BLaER1 treated with 17β-estradiol and CSF1 and Interleukin-3, amounts not matched to agents 10 nM and 100 nM (cell line): ENCODE measurements at regions not wholly inside any gene's neighbourhood (a gene's known extent, or its start where the extent isn't known, plus 50 kb on each side); places are given as distances from the start of the nearest gene placed in this dataset.

Experiments used
- H3K27ac ChIP-seq, 11 experiments: shearing (Covaris generic); formaldehyde crosslinking; 2 replicates each; pipeline ENCODE4 v1.8.1; 2022
- H3K27me3 ChIP-seq, 11 experiments: shearing (Covaris generic); formaldehyde crosslinking; 2 replicates each; pipeline ENCODE4 v1.8.1; 2022
- H3K36me3 ChIP-seq, 11 experiments: shearing (Covaris generic); formaldehyde crosslinking; 2 replicates each; pipeline ENCODE4 v1.8.1; 2022
- H3K4me1 ChIP-seq, 10 experiments: shearing (Covaris generic); formaldehyde crosslinking; 2 replicates each; pipeline ENCODE4 v1.8.1; 2022
- H3K4me2 ChIP-seq, 11 experiments: shearing (Covaris generic); formaldehyde crosslinking; 2 replicates each; pipeline ENCODE4 v1.8.1; 2022
- H3K4me3 ChIP-seq, 10 experiments: shearing (Covaris generic); formaldehyde crosslinking; 2 replicates each; pipeline ENCODE4 v1.8.1; 2022
- H3K9ac ChIP-seq, 11 experiments: shearing (Covaris generic); formaldehyde crosslinking; 2 replicates each; pipeline ENCODE4 v1.8.1; 2022
- H3K9me3 ChIP-seq, 11 experiments: shearing (Covaris generic); formaldehyde crosslinking; replicated peaks in 1 of 11; 2 replicates each; pipeline ENCODE4 v1.8.1; 2022
- H4K20me1 ChIP-seq, 11 experiments: shearing (Covaris generic); formaldehyde crosslinking; 2 replicates each; pipeline ENCODE4 v1.8.1; 2022
- Cebpa-rat ChIP-seq, 11 experiments: shearing (Covaris generic); IDR thresholded peaks; 2 replicates each; pipeline ENCODE4 v1.8.1; 2022

DNA sequence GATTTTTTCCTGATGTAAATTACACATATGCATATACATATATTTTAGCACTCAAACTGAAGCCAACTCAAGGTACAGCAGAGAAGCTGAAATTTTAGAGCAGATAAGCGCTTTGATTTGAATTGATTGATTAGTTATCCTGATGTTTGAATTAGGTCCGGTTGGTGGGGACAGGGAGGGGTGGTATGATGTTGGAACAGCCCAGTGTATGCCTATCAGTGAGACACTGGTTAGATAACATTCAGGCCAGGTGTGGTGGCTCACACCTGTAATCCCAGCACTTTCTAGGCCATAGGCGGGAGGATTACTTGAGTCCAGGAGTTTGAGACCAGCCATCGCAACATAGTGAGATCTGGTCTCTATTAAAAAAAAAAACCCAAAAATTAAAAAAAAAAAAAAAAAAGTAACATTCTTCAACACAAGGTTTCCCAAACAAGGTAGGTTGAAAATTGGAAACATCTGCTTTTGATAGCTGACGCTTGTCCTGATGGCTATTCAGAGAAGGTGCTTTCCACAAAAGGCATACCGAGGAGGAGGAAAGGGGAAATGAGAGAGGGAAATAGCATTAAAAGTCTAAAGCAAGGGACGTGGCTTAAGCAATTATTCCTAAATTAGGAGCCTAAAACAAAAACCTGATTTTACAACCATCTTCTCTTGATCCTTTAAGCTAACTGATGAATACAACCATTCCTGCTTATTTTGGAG, 288.4 kb upstream of the JARID2 start:
- Histone ChIP-seq H3K27ac (no peak overlapping the region), H3K4me2 (peak overlapping the region in 5 of 11 experiments; percentile 16 to 62 (median 46); a peak in 8 of 22 replicates), H3K36me3 (no peaks in the 10 kb centered on the region), H4K20me1 (no peaks in the 10 kb centered on the region), H3K4me1 (peaks cover 13 to 54% (median 30%) of the 10 kb centered on the region in 10 experiments; a peak in 19 of 20 replicates), H3K9ac (no peak overlapping the region), H3K9me3 (peaks cover 0 to 10% (median 0%) of the 10 kb centered on the region in 11 experiments; a peak in 3 of 22 replicates), H3K27me3 (no peaks in the 10 kb centered on the region), H3K4me3 (no peak overlapping the region)
- no peak for TF ChIP-seq Cebpa-rat (IDR thresholded peaks at IDR 0.05)

DNA sequence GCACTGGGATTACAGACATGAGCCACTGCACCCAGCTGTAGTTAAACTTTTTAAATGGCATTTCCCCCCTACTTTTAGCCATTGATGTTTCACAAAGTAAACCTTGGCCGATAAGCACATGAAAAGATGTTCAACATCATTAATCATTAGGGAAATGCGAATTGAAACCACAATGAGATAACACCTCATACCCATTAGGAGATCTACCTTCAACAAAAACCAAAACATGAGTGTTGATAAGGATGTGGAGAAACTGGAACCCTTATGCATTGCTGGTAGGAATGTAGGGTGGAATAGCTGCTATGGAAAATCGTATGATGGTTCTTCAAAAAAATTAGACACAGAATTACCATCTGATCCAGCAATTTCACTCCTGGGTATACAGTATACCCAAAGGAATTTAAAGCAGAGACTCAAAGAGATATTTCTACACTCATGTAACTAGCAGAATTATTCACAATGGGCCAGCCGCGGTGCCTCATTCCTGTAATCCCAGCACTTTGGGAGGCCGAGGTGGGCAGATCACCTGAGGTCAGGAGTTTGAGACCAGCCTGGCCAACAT, 286.5 kb upstream of the JARID2 start:
- Histone ChIP-seq H3K36me3 (no peaks in the 10 kb centered on the region), H3K9me3 (peaks cover 0 to 10% (median 0%) of the 10 kb centered on the region in 11 experiments; a peak in 3 of 22 replicates), H3K4me2 (no peak overlapping the region), H3K4me1 (peaks cover 7 to 44% (median 22%) of the 10 kb centered on the region in 10 experiments; a peak in 19 of 20 replicates), H4K20me1 (no peaks in the 10 kb centered on the region), H3K9ac (no peak overlapping the region), H3K4me3 (no peak overlapping the region), H3K27me3 (no peaks in the 10 kb centered on the region), H3K27ac (no peak overlapping the region)
- TF ChIP-seq Cebpa-rat (IDR thresholded peaks at IDR 0.05) = no peak

DNA sequence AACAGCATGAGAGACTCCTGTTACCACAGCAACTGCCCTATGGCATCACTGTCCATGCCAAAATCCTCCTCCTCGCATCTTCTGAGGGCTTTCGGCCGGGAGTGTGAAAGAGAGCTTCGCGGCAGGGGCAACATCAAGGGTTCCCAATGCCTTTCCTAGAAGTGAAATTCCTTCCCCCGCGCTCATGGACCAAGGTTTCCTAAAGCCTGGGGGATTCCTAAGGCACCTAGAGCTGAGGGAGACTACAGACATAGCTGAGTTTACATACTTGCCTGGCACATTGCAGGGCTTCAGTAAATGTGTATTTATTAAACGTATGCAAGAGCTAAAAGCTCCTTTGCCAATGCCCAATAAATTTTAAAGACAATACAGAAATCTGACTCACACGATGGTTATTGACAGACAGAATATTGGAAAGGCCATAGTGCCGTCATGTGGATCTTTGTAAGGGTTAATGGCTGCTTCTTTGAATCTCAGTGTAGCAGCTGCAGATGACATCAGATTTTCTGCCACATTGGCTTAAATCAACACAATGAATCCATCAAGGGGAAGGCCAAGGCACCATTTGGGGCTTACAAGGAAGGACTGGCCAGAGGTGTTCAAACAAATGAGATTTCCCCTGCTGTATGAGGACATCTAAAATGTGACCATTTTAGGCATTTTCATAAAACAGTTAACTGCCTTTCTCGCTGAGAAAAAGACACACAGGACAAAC, 281.2 kb upstream of the JARID2 start:
- Histone ChIP-seq H3K9me3 (peaks cover 0 to 14% (median 6%) of the 10 kb centered on the region in 11 experiments; a peak in 7 of 22 replicates), H3K9ac (no peak overlapping the region), H3K4me1 (peaks cover 0 to 10% (median 8%) of the 10 kb centered on the region in 10 experiments; a peak in 8 of 20 replicates), H3K36me3 (no peaks in the 10 kb centered on the region), H3K4me2 (no peak overlapping the region), H3K27ac (no peak overlapping the region), H3K27me3 (no peaks in the 10 kb centered on the region), H4K20me1 (no peaks in the 10 kb centered on the region), H3K4me3 (no peak overlapping the region)
- TF ChIP-seq Cebpa-rat (IDR thresholded peaks at IDR 0.05) = no peak

DNA sequence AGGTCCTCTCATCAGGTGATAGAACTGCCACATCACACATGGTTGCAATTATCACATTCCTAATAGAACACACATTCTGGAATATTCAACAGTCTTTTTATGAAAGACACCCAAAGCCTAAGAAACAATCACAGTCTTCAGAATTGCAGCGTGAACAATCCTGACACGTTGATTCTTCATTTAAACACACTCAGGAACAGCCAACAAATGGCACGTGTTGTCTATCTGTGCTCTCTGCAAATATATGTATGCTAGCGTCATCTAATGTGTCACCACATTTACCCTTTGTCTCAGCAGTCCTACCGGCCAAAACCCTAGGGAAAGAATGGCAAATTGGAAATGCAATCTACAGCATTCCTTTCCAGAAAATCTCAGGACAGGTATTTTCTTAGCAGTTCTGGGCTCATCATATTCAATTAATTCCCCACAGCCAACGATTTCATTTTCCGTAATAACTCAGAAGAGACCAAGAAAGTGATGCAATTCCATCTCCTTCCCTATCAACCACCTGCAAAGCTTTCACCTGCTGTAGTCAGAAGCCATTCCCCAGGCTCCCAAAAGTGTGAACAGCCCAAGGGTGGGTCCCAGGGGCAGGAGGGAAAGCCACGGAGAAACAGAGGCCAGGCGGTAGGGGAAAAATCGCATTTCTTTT, 280.3 kb upstream of the JARID2 start:
- peak in 1 of 11 experiments; percentile 17; a peak in 1 of 22 replicates for TF ChIP-seq Cebpa-rat (IDR thresholded peaks at IDR 0.05)
- H3K9ac ChIP-seq = no peak overlapping the region
- H3K4me1 ChIP-seq = peaks cover 0 to 10% (median 8%) of the 10 kb centered on the region in 10 experiments; a peak in 8 of 20 replicates
- H3K27ac ChIP-seq = no peak overlapping the region
- H4K20me1 ChIP-seq = no peaks in the 10 kb centered on the region
- H3K4me3 ChIP-seq = no peak overlapping the region
- H3K27me3 ChIP-seq = no peaks in the 10 kb centered on the region
- H3K4me2 ChIP-seq = no peak overlapping the region
- H3K9me3 ChIP-seq = peaks cover 0 to 14% (median 6%) of the 10 kb centered on the region in 11 experiments; a peak in 7 of 22 replicates
- no peaks in the 10 kb centered on the region for H3K36me3 ChIP-seq

GRCh38 chr6:14966096-14966905, 279.6 kb upstream of the JARID2 start:
- Histone ChIP-seq H3K9ac (no peak overlapping the region), H3K4me1 (peaks cover 0 to 10% (median 8%) of the 10 kb centered on the region in 10 experiments; a peak in 8 of 20 replicates), H3K4me3 (no peak overlapping the region), H3K36me3 (no peaks in the 10 kb centered on the region), H3K4me2 (no peak overlapping the region), H3K27me3 (no peaks in the 10 kb centered on the region), H4K20me1 (no peaks in the 10 kb centered on the region), H3K9me3 (peaks cover 0 to 14% (median 6%) of the 10 kb centered on the region in 11 experiments; a peak in 7 of 22 replicates), H3K27ac (no peak overlapping the region)
- 0 out of 22 replicates have a peak, but pooled peaks of 1 of the 11 experiments have one; percentile 0 for TF ChIP-seq Cebpa-rat (IDR thresholded peaks at IDR 0.05)

GRCh38 chr6:14966906-14967711, 278.8 kb upstream of the JARID2 start:
- Histone ChIP-seq H3K36me3 (no peaks in the 10 kb centered on the region), H3K4me3 (no peak overlapping the region), H3K4me1 (peaks cover 0 to 8% (median 5%) of the 10 kb centered on the region in 10 experiments; a peak in 7 of 20 replicates), H4K20me1 (no peaks in the 10 kb centered on the region), H3K9ac (no peak overlapping the region), H3K27me3 (no peaks in the 10 kb centered on the region), H3K4me2 (peak overlapping the region in 1 of 11 experiments; percentile 42; a peak in 1 of 22 replicates), H3K9me3 (peaks cover 0 to 14% (median 6%) of the 10 kb centered on the region in 11 experiments; a peak in 7 of 22 replicates), H3K27ac (no peak overlapping the region)
- no peak for TF ChIP-seq Cebpa-rat (IDR thresholded peaks at IDR 0.05)

DNA sequence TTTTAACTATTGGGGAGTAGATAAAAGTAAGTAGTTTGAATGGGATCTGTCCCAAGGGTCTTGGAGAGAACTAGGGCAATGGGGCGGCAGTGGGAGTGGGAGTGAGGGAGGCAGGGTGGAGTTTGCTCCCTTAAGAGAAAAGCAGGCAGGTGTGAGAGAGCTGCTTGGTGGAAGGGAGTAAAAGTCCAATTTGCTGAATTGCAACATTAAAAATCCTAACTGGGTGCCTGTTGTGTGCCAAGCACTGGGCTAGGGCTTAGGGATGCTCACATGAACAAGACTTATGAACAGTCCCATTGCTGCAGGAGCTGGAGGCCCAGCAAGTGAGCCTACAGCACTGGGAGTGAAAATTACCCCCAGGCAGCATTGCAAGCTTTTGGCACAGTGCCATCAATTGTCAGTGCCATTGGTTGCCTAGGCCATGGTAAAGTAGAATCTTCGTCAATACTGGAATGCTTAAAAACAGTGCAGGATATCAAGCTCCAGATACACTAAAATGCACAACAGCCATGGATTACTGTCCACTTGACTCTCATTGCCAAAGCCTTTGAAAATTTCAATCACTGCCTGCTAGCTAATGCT, 277.7 kb upstream of the JARID2 start:
- Histone ChIP-seq H3K9me3 (peaks cover 0 to 14% (median 6%) of the 10 kb centered on the region in 11 experiments; a peak in 7 of 22 replicates), H4K20me1 (no peaks in the 10 kb centered on the region), H3K27me3 (no peaks in the 10 kb centered on the region), H3K9ac (no peak overlapping the region), H3K36me3 (no peaks in the 10 kb centered on the region), H3K4me2 (no peak overlapping the region), H3K4me1 (peaks cover 0 to 8% (median 0%) of the 10 kb centered on the region in 10 experiments; a peak in 3 of 20 replicates), H3K4me3 (no peak overlapping the region), H3K27ac (no peak overlapping the region)
- no peak for TF ChIP-seq Cebpa-rat (IDR thresholded peaks at IDR 0.05)
